KMS-11 (cell line): ENCODE measurements at regions not wholly inside any gene's neighbourhood (a gene's known extent, or its start where the extent isn't known, plus 50 kb on each side); places are given as distances from the start of the nearest gene placed in this dataset.
"Not testable (repeated sequence)": the region's sequence is repeated elsewhere in the genome, so short reads cannot be mapped to it uniquely, and the experiment has no call there.

Source experiments
- H2AFZ ChIP-seq: fragments of 200-600 bp; sonication (generic); 2 replicates; pipeline ENCODE4 v1.6.1; 2016; ENCODE audit warnings: antibody characterized with exemption, mixed run types, low read depth
- H3K27ac ChIP-seq: fragments of 200-600 bp; sonication (generic); 2 replicates; pipeline ENCODE4 v1.6.1; 2016; ENCODE audit warnings: mild to moderate bottlenecking, mixed run types
- H3K27me3 ChIP-seq: fragments of 200-600 bp; sonication (generic); 2 replicates; pipeline ENCODE4 v1.6.1; 2017; ENCODE audit warnings: mild to moderate bottlenecking, low read depth, mixed run types, moderate library complexity; ENCODE audit not compliant: insufficient read depth
- H3K36me3 ChIP-seq: fragments of 200-600 bp; sonication (generic); 2 replicates; pipeline ENCODE4 v1.6.1; 2017; ENCODE audit warnings: mild to moderate bottlenecking, mixed run types; ENCODE audit not compliant: insufficient read depth
- H3K4me1 ChIP-seq: fragments of 200-600 bp; sonication (generic); 2 replicates; pipeline ENCODE4 v1.6.1; 2016; ENCODE audit warnings: mild to moderate bottlenecking, low read depth, mixed run types; ENCODE audit not compliant: poor library complexity, severe bottlenecking
- H3K4me2 ChIP-seq: fragments of 200-600 bp; sonication (generic); 2 replicates; pipeline ENCODE4 v1.7.0; 2016; ENCODE audit warnings: mild to moderate bottlenecking, mixed run types
- H3K4me3 ChIP-seq: fragments of 200-600 bp; sonication (generic); IDR thresholded peaks from 2 replicates; pipeline ENCODE4 v1.6.1; 2017; ENCODE audit warnings: low read depth, low read length, mixed read lengths; ENCODE audit not compliant: insufficient read depth
- H3K79me2 ChIP-seq: fragments of 200-600 bp; sonication (generic); 2 replicates; pipeline ENCODE4 v1.6.1; 2016; ENCODE audit warnings: low read depth, mixed run types; ENCODE audit not compliant: insufficient read depth
- H3K9ac ChIP-seq: fragments of 200-600 bp; sonication (generic); 2 replicates; pipeline ENCODE4 v1.6.1; 2016; ENCODE audit warnings: mild to moderate bottlenecking, mixed run types
- H4K20me1 ChIP-seq: fragments of 200-600 bp; sonication (generic); 2 replicates; pipeline ENCODE4 v1.6.1; 2016; ENCODE audit warnings: mild to moderate bottlenecking, mixed run types; ENCODE audit not compliant: insufficient read depth
- TF ChIP-seq, protein P1 (sequence below): fragments of 200-600 bp; sonication (generic); conservative IDR thresholded peaks from 2 replicates; pipeline ENCODE4 v1.6.1; 2017; ENCODE audit warnings: low read depth, mild to moderate bottlenecking, antibody characterized with exemption, low read length, moderate library complexity, mixed read lengths

DNA sequence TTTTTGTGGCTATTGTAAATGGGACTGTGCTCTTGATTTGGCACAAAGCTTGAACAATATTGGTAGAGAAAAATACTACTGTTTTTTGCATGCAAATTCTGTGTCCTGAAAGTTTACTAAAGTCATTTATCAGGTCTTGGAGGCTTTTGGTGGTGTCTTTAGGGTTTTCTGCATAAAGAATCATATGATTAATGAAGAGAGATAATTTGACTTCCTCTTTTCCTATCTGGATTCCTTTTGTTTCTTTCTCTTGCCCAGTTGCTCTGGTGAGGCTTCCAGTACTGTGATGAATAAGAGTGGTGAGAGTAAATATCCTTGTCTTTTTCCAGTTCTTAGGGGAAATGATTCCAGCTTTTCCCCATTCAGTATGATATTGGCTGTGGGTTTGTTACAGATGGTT is 1166.7 kb downstream of the NCAM2 start:
- no peaks in the 10 kb centered on the region for H3K4me1 ChIP-seq
- H2AFZ ChIP-seq, result no peak overlapping the region
- TF ChIP-seq, protein P1, sequence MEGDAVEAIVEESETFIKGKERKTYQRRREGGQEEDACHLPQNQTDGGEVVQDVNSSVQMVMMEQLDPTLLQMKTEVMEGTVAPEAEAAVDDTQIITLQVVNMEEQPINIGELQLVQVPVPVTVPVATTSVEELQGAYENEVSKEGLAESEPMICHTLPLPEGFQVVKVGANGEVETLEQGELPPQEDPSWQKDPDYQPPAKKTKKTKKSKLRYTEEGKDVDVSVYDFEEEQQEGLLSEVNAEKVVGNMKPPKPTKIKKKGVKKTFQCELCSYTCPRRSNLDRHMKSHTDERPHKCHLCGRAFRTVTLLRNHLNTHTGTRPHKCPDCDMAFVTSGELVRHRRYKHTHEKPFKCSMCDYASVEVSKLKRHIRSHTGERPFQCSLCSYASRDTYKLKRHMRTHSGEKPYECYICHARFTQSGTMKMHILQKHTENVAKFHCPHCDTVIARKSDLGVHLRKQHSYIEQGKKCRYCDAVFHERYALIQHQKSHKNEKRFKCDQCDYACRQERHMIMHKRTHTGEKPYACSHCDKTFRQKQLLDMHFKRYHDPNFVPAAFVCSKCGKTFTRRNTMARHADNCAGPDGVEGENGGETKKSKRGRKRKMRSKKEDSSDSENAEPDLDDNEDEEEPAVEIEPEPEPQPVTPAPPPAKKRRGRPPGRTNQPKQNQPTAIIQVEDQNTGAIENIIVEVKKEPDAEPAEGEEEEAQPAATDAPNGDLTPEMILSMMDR, result no peak
- no peaks in the 10 kb centered on the region for H3K27me3 ChIP-seq
- H3K4me2 ChIP-seq, result no peak overlapping the region
- no peaks in the 10 kb centered on the region for H3K36me3 ChIP-seq
- H3K4me3 ChIP-seq, result no peak overlapping the region
- H3K9ac ChIP-seq, result no peak overlapping the region
- H3K27ac ChIP-seq, result no peak overlapping the region
- no peaks in the 10 kb centered on the region for H3K79me2 ChIP-seq
- no peaks in the 10 kb centered on the region for H4K20me1 ChIP-seq

DNA sequence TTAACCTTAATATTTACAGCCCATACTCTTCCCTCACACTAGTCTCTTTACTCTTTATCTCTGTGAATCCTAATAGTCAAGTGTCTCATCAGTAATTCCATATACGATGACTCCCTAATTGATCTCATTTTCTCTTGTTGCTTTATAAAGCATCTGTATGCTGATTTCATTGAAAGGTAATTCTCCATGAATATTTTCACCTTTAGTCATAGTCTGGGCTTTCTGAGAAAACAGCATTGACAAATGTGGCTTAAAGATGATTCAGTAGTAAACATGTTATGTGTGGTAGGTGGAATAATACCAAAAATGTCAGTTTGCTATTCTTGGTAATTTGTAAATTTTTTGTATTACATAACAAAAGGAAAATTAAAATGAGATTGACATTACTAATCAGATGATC is 1176.5 kb downstream of the NCAM2 start:
- Histone ChIP-seq H4K20me1 (no peaks in the 10 kb centered on the region), H3K4me3 (no peak overlapping the region), H3K36me3 (no peaks in the 10 kb centered on the region), H3K9ac (no peak overlapping the region), H3K27me3 (no peaks in the 10 kb centered on the region), H3K4me1 (no peaks in the 10 kb centered on the region), H3K27ac (no peak overlapping the region), H3K79me2 (no peaks in the 10 kb centered on the region), H3K4me2 (no peak overlapping the region), H2AFZ (no peak overlapping the region)
- TF ChIP-seq, protein P1, result no peak

DNA sequence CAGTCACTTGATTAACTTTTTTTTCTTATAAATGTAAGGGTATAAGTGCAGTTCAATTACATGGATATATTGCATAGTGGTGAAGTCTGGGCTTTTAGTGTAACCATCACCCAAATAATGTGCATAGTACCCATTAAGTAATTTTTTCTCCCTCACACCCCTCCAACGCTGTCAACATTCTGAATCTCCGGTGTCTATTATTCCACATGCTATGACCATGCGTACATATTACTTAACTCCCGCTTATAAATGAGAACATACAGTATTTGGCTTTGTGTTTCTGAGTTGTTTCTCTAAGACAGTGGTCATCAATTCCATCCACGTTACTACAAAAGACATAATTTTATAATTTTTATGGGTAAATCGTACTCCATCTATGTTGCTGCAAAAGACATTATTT is 1191.1 kb downstream of the NCAM2 start:
- no peak overlapping the region for H3K4me2 ChIP-seq
- H3K27me3 ChIP-seq, result no peaks in the 10 kb centered on the region
- no peaks in the 10 kb centered on the region for H3K4me1 ChIP-seq
- H3K27ac ChIP-seq, result no peak overlapping the region
- H3K79me2 ChIP-seq, result no peaks in the 10 kb centered on the region
- TF ChIP-seq, protein P1, result no peak
- no peak overlapping the region for H3K9ac ChIP-seq
- no peaks in the 10 kb centered on the region for H4K20me1 ChIP-seq
- H2AFZ ChIP-seq, result no peak overlapping the region
- H3K36me3 ChIP-seq, result no peaks in the 10 kb centered on the region
- no peak overlapping the region for H3K4me3 ChIP-seq

DNA sequence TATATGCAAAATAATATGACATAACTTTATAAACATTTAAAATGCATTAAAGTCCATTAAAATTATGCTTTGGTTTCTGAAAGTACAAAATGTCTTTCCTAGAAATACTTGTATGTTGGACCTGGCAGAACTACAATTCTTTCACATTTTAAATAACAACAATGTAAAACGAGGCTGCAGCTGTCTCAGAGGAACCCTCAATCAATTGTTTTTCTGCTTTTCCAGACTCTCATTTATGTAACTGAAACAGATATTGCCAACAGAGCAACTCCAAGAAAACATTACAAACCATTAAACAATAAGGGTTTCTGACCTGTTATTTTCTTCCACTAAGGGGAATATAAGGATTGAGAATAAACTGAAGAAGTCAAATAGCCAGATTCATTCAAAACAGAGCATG is 1193.4 kb downstream of the NCAM2 start:
- no peak overlapping the region for H2AFZ ChIP-seq
- no peak overlapping the region for H3K9ac ChIP-seq
- no peak overlapping the region for H3K4me3 ChIP-seq
- no peaks in the 10 kb centered on the region for H4K20me1 ChIP-seq
- no peaks in the 10 kb centered on the region for H3K4me1 ChIP-seq
- no peak overlapping the region for H3K4me2 ChIP-seq
- no peaks in the 10 kb centered on the region for H3K36me3 ChIP-seq
- H3K27me3 ChIP-seq, result no peaks in the 10 kb centered on the region
- H3K79me2 ChIP-seq, result no peaks in the 10 kb centered on the region
- TF ChIP-seq, protein P1, result no peak
- no peak overlapping the region for H3K27ac ChIP-seq

DNA sequence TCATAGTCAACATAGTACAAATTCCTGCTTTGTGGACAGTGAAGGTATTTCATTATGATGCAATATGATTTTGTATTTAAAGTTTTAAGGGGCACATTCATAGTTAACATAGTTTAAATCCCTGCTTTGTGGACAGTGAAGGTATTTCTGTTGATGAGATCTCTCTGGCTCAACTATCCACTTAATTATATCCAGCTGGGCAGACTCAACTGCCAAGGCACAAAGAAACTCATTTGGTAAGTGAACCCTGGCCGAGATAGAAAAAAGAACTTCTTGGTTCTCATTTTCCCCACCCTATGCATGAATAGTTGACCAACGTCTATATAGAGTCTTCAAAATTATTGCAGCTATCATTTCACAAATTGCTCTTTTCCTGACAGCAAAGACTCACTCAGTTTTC is 1194.6 kb downstream of the NCAM2 start:
- no peaks in the 10 kb centered on the region for H3K36me3 ChIP-seq
- TF ChIP-seq, protein P1, result no peak
- no peak overlapping the region for H3K4me2 ChIP-seq
- no peak overlapping the region for H2AFZ ChIP-seq
- H3K27ac ChIP-seq, result no peak overlapping the region
- no peaks in the 10 kb centered on the region for H3K79me2 ChIP-seq
- H3K27me3 ChIP-seq, result no peaks in the 10 kb centered on the region
- H3K4me1 ChIP-seq, result no peaks in the 10 kb centered on the region
- no peak overlapping the region for H3K4me3 ChIP-seq
- H4K20me1 ChIP-seq, result no peaks in the 10 kb centered on the region
- H3K9ac ChIP-seq, result no peak overlapping the region

DNA sequence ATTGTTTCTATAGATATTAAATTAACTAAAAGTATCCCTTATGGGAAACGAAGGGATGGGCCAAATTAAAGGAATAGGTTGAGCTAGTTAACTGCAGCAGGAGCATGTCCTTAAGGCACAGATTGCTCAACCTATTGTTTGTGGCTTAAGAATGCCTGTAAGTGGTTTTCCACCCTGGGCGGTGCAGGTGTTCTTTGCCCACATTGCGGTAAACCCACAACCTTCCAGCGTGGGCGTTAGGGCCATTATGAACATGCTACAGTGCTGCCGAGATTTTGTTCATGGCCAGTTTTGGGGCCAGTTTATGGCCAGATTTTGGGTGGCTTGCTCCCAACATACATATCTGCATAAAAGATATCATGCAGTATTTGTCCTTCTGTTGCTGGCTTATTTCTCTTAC is 1196.8 kb downstream of the NCAM2 start:
- H3K9ac ChIP-seq, H3K36me3 ChIP-seq, H3K27me3 ChIP-seq, H3K27ac ChIP-seq, H2AFZ ChIP-seq, H3K4me3 ChIP-seq, H3K4me2 ChIP-seq, H3K4me1 ChIP-seq, H4K20me1 ChIP-seq, H3K79me2 ChIP-seq: not testable (repeated sequence)
